ENCODE measurements at regions not wholly inside any gene's neighbourhood (a gene's known extent, or its start where the extent isn't known, plus 50 kb on each side); places are given as distances from the start of the nearest gene placed in this dataset. TPM values are rescaled to one million over a fixed set of nuclear protein-coding genes. Genes with fewer than 3 reads are reported as not detected.

DNA sequence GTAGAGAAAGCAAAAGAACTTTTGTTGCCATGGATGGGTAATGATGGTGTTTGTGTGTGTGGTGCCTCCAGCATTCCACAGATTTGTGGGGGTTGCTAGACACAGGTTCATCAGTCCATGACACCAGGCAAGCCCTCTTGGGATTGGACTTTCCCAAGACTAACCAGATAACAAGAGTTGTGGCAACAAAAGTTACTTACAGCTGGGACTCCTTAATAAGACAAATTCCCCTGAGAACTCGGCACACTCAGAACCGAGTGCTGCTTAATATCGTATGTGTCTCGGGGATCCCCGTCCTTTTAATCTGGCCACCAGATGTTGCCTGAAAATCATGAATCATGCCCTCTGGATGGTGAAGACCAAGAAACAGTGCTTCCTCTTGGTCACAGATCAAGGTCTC, 193.3 kb downstream of the AJAP1 start:
- no peak overlapping the region for H2BK12ac ChIP-seq (ENCODE audit: low read length)
- no peak overlapping the region for H2AFZ ChIP-seq (ENCODE audit: low read length)
- H3K23ac ChIP-seq (ENCODE audit: low read depth, low read length, poor library complexity) = no peak overlapping the region
- H2BK120ac ChIP-seq (ENCODE audit: low read depth, low read length) = no peak overlapping the region
- H3K18ac ChIP-seq (ENCODE audit: low read length) = no peak overlapping the region
- peaks cover 0 to 4% of the 10 kb centered on the region in 2 donors for H3K9me3 ChIP-seq (replicated peaks in 1 of 2; ENCODE audit: control insufficient read depth in 2 of 2, insufficient read depth in 1 of 2, low read depth in 1 of 2, low read length in 2 of 2)
- WGBS, 2 donors (ENCODE audit: extremely low coverage in 2 of 2, insufficient read length in 2 of 2, insufficient replicate concordance in 1 of 2) = no CpG with 5 or more reads among the region's 5 CpGs
- H3K79me1 ChIP-seq (ENCODE audit: low read depth, low read length) = no peaks in the 10 kb centered on the region
- H4K8ac ChIP-seq (ENCODE audit: low read depth, low read length) = no peak overlapping the region
- no peak overlapping the region for H3K14ac ChIP-seq (ENCODE audit: low read length)
- H2BK15ac ChIP-seq (ENCODE audit: low read length) = no peak overlapping the region
- no peak overlapping the region for H3K4me3 ChIP-seq (ENCODE audit: low read length in 2 of 2)
- no peak overlapping the region for H3K9ac ChIP-seq (ENCODE audit: low read depth, low read length, poor library complexity)
- H3K4me2 ChIP-seq (ENCODE audit: insufficient read depth, low read length, poor library complexity, severe bottlenecking) = no peak overlapping the region
- H3K4me1 ChIP-seq (ENCODE audit: control insufficient read depth in 2 of 2, insufficient read depth in 1 of 2, low read depth in 1 of 2, low read length in 2 of 2) = peaks cover 0 to 3% of the 10 kb centered on the region in 2 donors
- H3K4ac ChIP-seq (ENCODE audit: low read length) = no peak overlapping the region
- DNase-seq (ENCODE audit: low spot score) = no peak
- H2AK5ac ChIP-seq (ENCODE audit: low read depth, low read length) = no peak overlapping the region
- H3K27me3 ChIP-seq (ENCODE audit: control insufficient read depth in 3 of 3, insufficient read depth in 3 of 3, low read depth in 1 of 3, low read length in 3 of 3) = peaks cover 0 to 2% (median 0%) of the 10 kb centered on the region in 3 experiments
- H3K36me3 ChIP-seq (replicated peaks in 1 of 2; ENCODE audit: control insufficient read depth in 2 of 2, insufficient read depth in 2 of 2, low read length in 2 of 2) = no peaks in the 10 kb centered on the region
- H2BK5ac ChIP-seq (ENCODE audit: low read length) = no peak overlapping the region
- H3K27ac ChIP-seq (replicated peaks; ENCODE audit: low read length) = no peak overlapping the region
- no peak overlapping the region for H4K91ac ChIP-seq (ENCODE audit: low read depth, low read length, poor library complexity)

Small RNA genes in the stretch of these regions (small RNA-seq; reads per million reads assigned to genes)
- gene MIR4417 (ENCODE audit: insufficient read depth) = not detected
